Kasumi-1 (cell line): ENCODE measurements at regions not wholly inside any gene's neighbourhood (a gene's known extent, or its start where the extent isn't known, plus 50 kb on each side); places are given as distances from the start of the nearest gene placed in this dataset.

ENCODE experiments used
- DNase-seq, 2 experiments: peaks; one replicate each; lab custom pipeline; 2025; lab: John Stamatoyannopoulos, UW

DNA sequence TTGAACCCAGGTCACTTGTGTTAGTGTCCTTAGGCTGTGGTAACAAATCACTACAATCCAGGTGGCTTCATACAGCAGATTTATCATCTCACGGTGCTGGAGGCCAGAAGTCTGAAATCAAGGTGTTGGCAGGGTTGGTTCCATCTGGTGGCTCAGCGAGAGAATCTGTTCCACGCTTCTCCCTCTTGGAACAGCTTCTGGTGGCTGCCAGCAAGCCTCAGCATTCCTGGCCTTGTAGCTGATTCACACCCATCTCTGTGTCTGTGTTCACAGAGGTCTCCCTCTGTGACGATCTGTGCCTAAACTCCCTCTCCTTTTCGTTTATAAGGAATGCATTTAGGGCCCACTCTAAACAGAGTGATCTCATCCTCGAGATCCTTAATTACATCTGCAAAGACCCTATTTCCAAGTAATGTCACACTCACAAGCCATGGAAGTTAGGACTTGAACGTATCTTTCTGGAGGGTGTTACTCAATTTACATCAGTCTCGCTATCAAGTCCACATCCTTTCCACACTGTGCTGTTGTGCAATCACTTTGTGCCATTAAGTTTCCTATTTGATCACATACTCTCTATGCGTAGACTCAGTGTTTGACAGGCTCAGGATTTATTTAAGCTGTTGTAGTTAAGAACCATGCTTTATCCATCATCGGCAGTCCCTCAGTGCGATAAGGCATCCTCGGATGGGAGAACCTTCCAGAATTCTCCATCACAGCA is 164.4 kb downstream of the SOCS6 start:
- no peak for DNase-seq

GRCh38 chr18:70452501-70452900 is 163.7 kb downstream of the SOCS6 start:
- DNase-seq, result no peak

- peak in 1 of 2 experiments; percentile 37 for DNase-seq
These were observed 161.8 kb downstream of the SOCS6 start for GRCh38 chr18:70450426-70451253.

GRCh38 chr18:70448588-70448987 is 159.7 kb downstream of the SOCS6 start:
- DNase-seq, result no peak

- no peak for DNase-seq
These were observed 157.2 kb downstream of the SOCS6 start for GRCh38 chr18:70446063-70446462.

DNA sequence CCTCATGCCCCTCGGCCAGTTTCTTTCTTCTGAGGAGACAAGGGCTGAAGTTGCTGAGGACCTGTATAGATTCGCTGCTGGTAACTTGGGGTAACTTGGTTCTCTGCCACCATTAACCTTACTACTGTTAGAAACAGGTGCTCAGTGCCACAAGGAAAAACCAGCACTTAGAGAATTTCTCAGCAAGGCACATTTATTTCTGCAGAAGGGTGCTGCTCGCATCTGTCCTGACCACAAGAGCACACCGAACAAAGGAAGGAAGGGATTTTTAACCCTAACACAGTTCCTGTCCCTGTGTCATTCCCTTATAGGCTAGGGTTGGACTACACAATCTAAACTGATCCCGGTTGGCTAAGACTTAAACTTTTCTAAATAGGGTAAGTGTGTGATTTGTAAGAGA is 154.1 kb downstream of the SOCS6 start:
- DNase-seq, result no peak

- no peak for DNase-seq
These were observed 144.1 kb downstream of the SOCS6 start for GRCh38 chr18:70432804-70433400.

DNA sequence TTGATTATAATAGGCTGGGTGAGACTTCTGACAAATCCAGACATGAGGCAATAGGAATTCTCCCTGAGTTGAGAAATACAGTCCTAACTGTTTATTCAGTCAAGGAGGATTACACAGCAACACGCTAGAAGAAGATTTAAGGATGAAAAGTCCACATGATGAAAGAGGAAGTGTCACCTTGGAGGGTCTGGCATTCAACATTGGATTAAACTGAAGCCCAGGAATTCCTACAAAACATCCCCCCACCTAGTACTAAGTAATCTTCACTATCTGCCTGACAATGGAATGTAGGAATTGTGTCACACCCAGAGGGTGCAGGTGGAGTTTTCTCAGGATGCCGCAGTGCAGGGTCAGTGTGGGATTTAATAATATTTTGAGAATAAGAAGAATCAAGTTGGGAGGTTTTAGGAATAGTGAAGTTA is 142.4 kb downstream of the SOCS6 start:
- DNase-seq, result no peak

DNA sequence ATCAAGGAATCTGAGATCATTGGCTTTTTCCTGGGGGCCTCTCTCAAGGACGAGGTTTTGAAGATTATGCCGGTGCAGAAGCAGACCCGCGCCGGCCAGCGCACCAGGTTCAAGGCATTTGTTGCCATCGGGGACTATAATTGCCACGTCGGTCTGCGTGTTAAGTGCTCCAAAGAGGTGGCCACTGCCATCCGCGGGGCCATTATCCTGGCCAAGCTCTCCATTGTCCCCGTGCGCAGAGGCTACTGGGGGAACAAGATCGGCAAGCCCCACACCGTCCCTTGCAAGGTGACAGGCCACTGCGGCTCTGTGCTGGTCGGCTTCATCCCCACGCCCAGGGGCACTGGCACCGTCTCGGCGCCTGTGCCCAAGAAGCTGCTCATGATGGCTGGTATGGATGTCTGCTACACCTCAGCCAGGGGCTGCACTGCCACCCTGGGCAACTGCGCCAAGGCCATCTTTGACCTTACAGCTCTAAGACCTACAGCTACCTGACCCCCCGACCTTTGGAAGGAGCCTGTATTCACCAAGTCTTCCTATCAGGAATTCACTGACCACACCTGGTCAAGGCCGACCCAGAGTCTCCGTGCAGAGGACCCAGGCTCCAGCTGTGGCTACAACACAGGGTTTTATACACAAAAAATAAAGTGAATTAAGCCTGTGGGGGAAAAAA is 141.8 kb downstream of the SOCS6 start:
- DNase-seq, result no peak

- DNase-seq, result no peak
These were observed 141.1 kb downstream of the SOCS6 start for GRCh38 chr18:70429847-70430500.

DNA sequence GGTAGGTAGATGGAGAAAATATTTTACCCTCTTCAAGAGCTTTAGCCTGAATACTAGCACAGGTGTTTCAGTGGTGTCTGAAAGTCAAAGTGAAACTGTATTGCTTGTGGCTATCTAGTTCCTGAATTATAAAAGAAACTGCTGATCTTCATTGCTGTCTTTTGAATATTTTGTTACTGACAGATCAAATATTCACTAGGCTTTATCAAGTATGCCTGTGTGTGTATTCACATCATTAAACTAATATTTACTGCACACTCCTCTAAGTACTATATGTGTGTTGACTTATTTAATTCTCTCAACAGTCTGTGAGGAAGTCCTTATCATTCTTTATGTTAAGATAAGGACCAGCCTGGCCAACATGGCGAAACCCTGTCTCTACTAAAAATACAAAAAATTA is 139.6 kb downstream of the SOCS6 start:
- no peak for DNase-seq

GRCh38 chr18:70426818-70427217 is 138.0 kb downstream of the SOCS6 start:
- DNase-seq, result no peak

DNA sequence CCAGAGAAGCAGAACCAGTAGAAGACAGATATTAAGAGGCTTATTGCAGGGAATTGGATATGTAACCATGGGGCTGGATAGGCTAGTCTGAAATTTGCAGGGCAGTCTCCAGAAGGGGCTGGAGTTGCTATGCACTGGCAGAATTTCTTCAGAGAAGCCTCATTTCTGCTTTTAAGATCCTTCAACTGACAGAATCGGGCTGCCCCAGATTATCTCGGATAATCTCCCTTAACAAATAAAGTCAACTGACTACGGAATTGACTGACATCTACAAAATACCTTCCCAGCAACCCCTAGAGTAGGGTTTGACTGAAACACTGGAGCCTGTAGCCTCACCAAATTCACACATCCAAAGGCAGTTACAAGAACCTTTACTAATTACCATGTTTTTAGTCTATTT is 136.4 kb downstream of the SOCS6 start:
- no peak for DNase-seq

DNA sequence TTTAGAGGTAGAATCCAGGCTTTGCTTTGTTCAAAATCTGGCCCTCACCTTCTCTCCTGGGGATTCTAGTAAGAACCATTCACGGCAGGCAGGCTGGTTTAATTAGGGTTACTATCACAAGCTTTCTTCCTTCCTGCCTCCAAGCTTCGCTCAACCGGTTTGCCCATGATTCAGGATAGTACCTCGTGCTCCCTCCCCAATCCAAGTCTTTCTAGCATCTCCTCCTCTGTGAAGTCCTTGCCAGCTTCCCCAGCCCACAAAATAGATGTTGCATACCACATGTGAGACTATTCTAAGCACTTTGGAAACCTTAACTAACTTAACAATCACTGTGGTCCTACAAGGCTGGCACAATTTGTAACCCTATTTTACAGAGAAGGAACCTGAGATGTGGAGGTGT is 135.1 kb downstream of the SOCS6 start:
- DNase-seq, result no peak

- DNase-seq, result no peak
These were observed 134.3 kb downstream of the SOCS6 start for GRCh38 chr18:70423120-70423519.

DNA sequence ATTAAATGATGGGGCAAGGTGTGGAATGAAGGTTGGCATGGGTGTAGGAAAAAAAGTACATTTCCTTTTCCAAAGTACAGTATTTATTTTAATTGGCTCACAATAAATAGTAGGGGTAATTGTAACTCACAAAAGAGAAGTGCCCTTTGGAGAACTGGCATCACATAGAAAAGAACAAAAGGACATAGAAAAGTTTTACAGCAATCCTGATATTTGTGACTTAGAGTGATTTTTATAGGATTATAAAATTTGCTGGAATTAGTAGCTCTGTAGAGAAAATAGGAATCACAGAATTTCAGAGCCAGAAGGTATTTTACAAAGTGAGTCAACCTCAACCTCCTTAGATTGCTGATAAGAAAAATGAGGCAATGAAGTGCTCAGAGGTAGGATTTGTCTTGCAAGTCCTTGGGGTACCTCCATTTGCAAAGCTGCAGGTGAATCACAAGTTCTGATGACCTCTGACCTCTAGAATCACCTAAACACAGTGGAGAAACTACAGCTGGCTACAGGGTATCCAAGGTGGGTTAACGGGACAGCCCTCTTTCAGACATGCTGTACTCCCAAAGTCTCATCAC is 133.6 kb downstream of the SOCS6 start:
- DNase-seq, result no peak

GRCh38 chr18:70421471-70422390 is 132.9 kb downstream of the SOCS6 start:
- peak; percentile 33 to 62 for DNase-seq

DNA sequence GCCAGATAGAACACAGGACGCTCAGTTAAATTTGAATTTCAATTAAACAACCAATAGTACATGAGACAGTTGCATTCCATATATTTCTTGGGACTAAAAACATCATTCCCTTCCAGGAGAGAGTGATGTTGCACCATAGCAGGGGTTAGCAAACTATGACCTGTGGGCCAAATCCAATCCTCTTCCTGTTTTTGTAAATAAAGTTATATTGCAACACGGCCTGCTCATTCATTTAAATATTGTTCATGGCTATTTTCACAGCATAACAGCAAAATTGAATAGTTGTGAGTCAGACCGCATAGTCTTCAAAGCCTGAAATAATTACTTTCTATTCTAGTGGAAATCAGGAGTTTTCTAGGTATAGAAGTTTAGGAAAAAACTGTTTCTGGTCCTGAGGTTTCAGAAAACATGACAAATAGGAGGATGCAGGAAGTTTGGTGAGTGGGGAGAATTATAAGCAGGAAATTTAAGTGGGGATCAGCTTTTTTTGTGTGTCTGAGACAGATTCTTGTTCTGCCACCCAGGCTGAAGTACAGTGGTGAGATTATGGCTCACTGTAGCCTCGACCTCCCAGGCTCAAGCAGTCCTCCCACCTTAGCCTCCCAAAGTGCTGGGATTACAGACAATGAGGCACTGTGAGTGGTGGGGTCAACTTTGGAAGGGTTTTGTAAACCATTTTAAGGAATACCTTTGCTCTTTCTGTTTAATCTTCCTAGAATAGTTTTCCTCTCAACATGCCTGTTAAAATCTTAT is 131.5 kb downstream of the SOCS6 start:
- no peak for DNase-seq

GRCh38 chr18:70419526-70419925 is 130.7 kb downstream of the SOCS6 start:
- DNase-seq, result no peak
